GM12875 (cell line): ENCODE measurements at regions not wholly inside any gene's neighbourhood (a gene's known extent, or its start where the extent isn't known, plus 50 kb on each side); places are given as distances from the start of the nearest gene placed in this dataset.

Experiments
- H3K4me3 ChIP-seq: one replicate; pipeline ENCODE4 v1.5.1; 2011; ENCODE audit warnings: low read depth, low read length, control low read depth
- CTCF ChIP-seq: IDR thresholded peaks from 2 replicates; pipeline ENCODE4 v1.5.1; 2011; ENCODE audit warnings: low read depth, mild to moderate bottlenecking, control low read depth, inconsistent platforms, low read length, moderate library complexity, borderline replicate concordance; ENCODE audit not compliant: insufficient read depth

- no peak overlapping the region for H3K4me3 ChIP-seq
- no peak for TF ChIP-seq CTCF
These were observed 179.8 kb upstream of the KCNK2 start for GRCh38 chr1:214902636-214903320.

DNA sequence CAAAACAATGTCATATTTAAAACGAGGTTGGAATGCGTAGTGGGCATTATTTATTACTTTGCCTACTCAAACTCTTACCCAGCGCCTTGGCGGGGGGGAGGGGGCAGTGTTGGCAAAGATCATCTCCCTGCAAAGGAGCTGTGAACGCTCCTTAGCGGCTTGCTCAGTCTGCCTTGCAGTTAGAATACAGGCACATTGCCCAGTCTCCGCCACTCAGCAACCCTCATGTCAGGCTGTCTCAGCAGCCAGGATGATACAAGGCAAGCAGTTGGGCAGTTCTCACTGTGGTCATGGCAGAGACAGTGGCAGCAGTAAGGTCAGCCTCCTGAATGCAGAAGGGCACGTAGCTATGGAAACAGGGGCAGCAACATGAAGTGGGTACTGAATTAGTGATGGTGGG lies 170.4 kb upstream of the KCNK2 start:
- H3K4me3 ChIP-seq = no peak overlapping the region
- no peak for TF ChIP-seq CTCF

- TF ChIP-seq CTCF = no peak
- H3K4me3 ChIP-seq = no peak overlapping the region
These were observed 168.6 kb upstream of the KCNK2 start for GRCh38 chr1:214913966-214914365.

DNA sequence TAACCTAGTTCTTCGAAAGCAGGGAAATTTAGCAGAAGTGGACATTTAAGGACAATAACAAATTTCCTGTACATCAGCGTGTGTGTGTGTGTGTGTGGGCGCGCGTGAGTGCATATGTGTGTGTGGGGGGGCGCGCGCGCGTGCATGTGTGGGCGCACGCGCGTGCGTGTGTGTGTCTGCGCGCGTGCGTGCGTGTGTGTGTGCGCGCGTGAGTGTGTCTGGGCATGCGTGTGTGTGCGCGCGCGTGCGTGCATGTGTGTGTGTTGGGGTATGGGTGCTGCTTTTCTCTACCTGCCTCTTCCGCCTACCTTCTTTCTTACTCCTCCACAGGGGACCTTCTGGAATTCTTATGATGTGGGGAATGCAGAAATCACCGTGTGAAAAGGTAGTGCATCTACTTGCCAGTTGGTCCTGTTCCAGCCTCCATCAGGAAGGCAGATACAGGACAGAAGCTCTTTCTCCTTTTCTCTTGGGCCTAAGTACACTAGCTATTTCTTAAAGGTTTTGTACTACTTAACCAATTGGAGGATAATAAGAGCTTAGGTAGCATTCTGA lies 165.4 kb upstream of the KCNK2 start:
- no peak for TF ChIP-seq CTCF
- H3K4me3 ChIP-seq = no peak overlapping the region

DNA sequence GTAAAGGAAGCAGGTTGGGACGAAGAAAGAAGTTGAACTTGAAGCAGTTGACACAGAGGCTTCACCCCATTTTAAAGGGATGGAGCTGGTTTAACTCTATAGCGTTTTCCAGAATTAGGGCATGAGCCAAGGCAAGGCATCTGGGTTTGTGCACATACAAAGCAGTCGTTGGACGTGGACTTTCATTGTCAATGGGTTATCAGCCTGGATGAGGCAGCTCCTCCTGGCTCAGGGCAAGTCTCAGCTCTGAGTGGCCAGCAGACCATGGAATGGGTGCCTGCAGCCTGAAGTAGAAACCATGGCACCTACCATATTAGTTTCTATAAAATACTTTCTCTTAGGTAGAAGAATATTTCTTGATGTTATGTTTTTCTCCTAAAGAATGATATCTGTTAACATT lies 163.8 kb upstream of the KCNK2 start:
- no peak overlapping the region for H3K4me3 ChIP-seq
- no peak for TF ChIP-seq CTCF

DNA sequence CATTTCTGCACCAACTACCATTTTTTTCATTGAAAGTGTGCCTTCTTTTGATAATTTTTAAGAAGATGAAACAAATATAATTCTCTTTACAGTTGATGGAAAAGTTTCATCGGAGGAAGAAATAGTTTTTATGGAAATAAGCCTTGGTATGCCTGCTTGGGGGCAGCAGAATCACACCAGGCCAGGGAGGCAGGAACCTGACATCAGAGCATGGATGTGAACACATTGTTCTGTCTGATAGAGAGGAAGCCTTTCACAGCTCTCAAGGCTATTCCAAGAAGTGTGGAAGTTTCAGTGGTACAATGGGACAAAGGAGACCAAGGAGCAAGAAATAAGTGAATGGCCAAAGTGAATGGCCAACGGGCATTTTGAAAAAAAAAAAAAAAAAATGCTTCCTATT lies 162.2 kb upstream of the KCNK2 start:
- no peak overlapping the region for H3K4me3 ChIP-seq
- no peak for TF ChIP-seq CTCF

GRCh38 chr1:214923278-214923915 lies 159.1 kb upstream of the KCNK2 start:
- H3K4me3 ChIP-seq = no peak overlapping the region
- TF ChIP-seq CTCF = no peak
